Stomach (tissue), 8 donors: ENCODE measurements at regions not wholly inside any gene's neighbourhood (a gene's known extent, or its start where the extent isn't known, plus 50 kb on each side); places are given as distances from the start of the nearest gene placed in this dataset.

ENCODE experiments used
- DNase-seq, 2 donors: peaks; one replicate each; pipeline versions ENCODE4 v3.0.0 to v3.0.0-alpha.2; 2013 to 2019
- H3K27ac ChIP-seq, 5 donors: fragments of 200-600 bp in 4 of 5; sonication (generic) in 4 of 5; one replicate each; pipeline ENCODE4 v1.5.1; 2013 to 2019; ENCODE audit warnings: mild to moderate bottlenecking in 1 of 5, moderate library complexity in 1 of 5
- H3K27me3 ChIP-seq, 3 donors: fragments of 200-600 bp; sonication (generic); one replicate each; pipeline ENCODE4 v1.5.1; 2017 to 2019; ENCODE audit warnings: mixed run types in 1 of 3
- H3K36me3 ChIP-seq, 4 donors: fragments of 200-600 bp; sonication (generic); 1 replicate in 3 of 4; 2 replicates in 1 of 4; pipeline ENCODE4 v1.5.1; 2016 to 2019
- H3K4me1 ChIP-seq, 4 donors: fragments of 200-600 bp; sonication (generic); one replicate each; pipeline ENCODE4 v1.5.1; 2016 to 2019
- H3K4me3 ChIP-seq, 4 donors: fragments of 200-600 bp; sonication (generic) in 3 of 4; one replicate each; pipeline ENCODE4 v1.5.1; 2016 to 2019; ENCODE audit warnings: mild to moderate bottlenecking in 1 of 4
- H3K9me3 ChIP-seq, 4 donors: fragments of 200-600 bp; sonication (generic); one replicate each; pipeline ENCODE4 v1.5.1; 2016 to 2019
- EP300 ChIP-seq: sonication (generic); formaldehyde crosslinking; IDR thresholded peaks from one replicate; pipeline ENCODE4 v1.6.1; 2017; ENCODE audit warnings: antibody characterized with exemption
- POLR2A ChIP-seq, 4 donors: fragments of 450-650 bp; IDR thresholded peaks; one replicate each; pipeline ENCODE4 v1.6.1; 2016; ENCODE audit warnings: antibody characterized with exemption in 4 of 4, control low read depth in 2 of 4, mild to moderate bottlenecking in 1 of 4, moderate library complexity in 1 of 4
- POLR2AphosphoS5 ChIP-seq, 3 donors: sonication (generic); formaldehyde crosslinking; IDR thresholded peaks; one replicate each; pipeline ENCODE4 v1.6.1; 2016; ENCODE audit warnings: antibody characterized with exemption in 3 of 3
- WGBS, 5 donors: extraction: QIAGEN DNeasy Blood & Tissue Kit in 3 of 5; methylation state at CpG; one replicate each; pipeline versions ENCODE4 v1.1.5 to v1.1.7; 2013 to 2018; 5-methylcytosine and 5-hydroxymethylcytosine counted together
- intact Hi-C: fragments of 100-400 bp; cut with DNase I; formaldehyde crosslinking; loops from one replicate; pipeline ENCODE4 v1.15.1; 2023; ENCODE audit warnings: low total_unique reads
- TF ChIP-seq, protein P1 (sequence below), 7 experiments: fragments of 450-650 bp in 4 of 7; fragments of 200-600 bp in 3 of 7; sonication (generic) in 3 of 7; IDR thresholded peaks; one replicate each; pipeline ENCODE4 v1.5.1; 2016 to 2019; ENCODE audit warnings: antibody characterized with exemption in 7 of 7, control low read depth in 2 of 7, mild to moderate bottlenecking in 1 of 7
- donor health status: healthy with polysubstance abuse.
- donor health status: Bipolar disorder and iron deficiency.
- donor health status: healthy.

DNA sequence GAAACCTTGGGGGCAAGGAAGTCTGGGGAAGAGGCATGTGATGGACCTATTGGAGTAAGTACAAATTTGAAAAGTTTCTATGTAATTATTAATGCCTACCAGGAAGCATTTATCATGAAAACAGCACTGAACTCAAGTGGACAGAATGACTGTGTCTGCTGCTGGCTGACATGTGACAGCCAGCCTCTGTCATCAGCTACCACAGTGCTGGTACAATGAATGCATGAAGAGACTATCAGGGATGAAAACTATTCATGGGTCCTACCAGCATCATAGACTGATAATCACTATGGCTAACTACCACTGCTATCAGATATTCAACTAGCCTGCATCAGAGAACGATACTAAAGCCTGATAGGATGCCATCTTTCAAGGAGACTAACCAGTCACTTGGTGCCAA, 193.5 kb downstream of the RAP2B start:
- Histone ChIP-seq H3K36me3 (no peaks in the 10 kb centered on the region), H3K4me1 (no peaks in the 10 kb centered on the region), H3K27me3 (no peaks in the 10 kb centered on the region), H3K4me3 (no peak overlapping the region), H3K27ac (no peak overlapping the region), H3K9me3 (peaks cover 0 to 11% (median 7%) of the 10 kb centered on the region in 4 donors)
- intact Hi-C loops: no loop called here
- TF ChIP-seq, protein P1, sequence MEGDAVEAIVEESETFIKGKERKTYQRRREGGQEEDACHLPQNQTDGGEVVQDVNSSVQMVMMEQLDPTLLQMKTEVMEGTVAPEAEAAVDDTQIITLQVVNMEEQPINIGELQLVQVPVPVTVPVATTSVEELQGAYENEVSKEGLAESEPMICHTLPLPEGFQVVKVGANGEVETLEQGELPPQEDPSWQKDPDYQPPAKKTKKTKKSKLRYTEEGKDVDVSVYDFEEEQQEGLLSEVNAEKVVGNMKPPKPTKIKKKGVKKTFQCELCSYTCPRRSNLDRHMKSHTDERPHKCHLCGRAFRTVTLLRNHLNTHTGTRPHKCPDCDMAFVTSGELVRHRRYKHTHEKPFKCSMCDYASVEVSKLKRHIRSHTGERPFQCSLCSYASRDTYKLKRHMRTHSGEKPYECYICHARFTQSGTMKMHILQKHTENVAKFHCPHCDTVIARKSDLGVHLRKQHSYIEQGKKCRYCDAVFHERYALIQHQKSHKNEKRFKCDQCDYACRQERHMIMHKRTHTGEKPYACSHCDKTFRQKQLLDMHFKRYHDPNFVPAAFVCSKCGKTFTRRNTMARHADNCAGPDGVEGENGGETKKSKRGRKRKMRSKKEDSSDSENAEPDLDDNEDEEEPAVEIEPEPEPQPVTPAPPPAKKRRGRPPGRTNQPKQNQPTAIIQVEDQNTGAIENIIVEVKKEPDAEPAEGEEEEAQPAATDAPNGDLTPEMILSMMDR (IDR thresholded peaks at IDR 0.05): no peak
- TF ChIP-seq POLR2AphosphoS5 (IDR thresholded peaks at IDR 0.05) (no peak), POLR2A (IDR thresholded peaks at IDR 0.05) (no peak), EP300 (no peak)
- DNase-seq: no peak
- 71 to 94% (median 75%) methylated on average over 1 of the region's 1 CpG for WGBS, 5 donors

DNA sequence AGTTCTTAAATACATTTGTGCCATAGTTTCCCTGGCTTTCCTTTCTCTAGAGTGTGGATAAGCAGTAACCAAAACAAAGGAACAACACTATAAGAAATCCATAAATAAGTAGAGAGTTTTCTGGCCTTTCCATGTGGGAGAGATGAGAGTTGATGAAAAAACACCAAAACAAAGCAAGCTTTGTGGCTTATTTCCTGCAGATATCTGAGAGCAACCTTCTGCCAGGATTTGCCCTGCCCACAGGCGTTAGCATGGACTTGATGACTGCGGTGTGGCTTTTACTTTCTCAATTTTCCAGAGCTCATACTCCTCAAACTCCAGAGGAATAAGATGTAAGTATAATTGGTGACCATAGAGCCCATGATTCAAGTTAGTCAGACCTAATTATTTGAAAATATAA, 194.9 kb downstream of the RAP2B start:
- H3K27me3 ChIP-seq: no peaks in the 10 kb centered on the region
- DNase-seq: no peak
- H3K4me1 ChIP-seq: no peaks in the 10 kb centered on the region
- H3K9me3 ChIP-seq: peaks cover 0 to 2% (median under 1%) of the 10 kb centered on the region in 4 donors
- no peak overlapping the region for H3K4me3 ChIP-seq
- 59 to 79% (median 66%) methylated on average over 2 of the region's 2 CpGs for WGBS, 5 donors
- TF ChIP-seq POLR2AphosphoS5 (IDR thresholded peaks at IDR 0.05): no peak
- TF ChIP-seq EP300: no peak
- TF ChIP-seq, protein P1 (IDR thresholded peaks at IDR 0.05): no peak
- TF ChIP-seq POLR2A (IDR thresholded peaks at IDR 0.05): no peak
- intact Hi-C loops: no loop called here
- H3K27ac ChIP-seq: no peak overlapping the region
- no peaks in the 10 kb centered on the region for H3K36me3 ChIP-seq

DNA sequence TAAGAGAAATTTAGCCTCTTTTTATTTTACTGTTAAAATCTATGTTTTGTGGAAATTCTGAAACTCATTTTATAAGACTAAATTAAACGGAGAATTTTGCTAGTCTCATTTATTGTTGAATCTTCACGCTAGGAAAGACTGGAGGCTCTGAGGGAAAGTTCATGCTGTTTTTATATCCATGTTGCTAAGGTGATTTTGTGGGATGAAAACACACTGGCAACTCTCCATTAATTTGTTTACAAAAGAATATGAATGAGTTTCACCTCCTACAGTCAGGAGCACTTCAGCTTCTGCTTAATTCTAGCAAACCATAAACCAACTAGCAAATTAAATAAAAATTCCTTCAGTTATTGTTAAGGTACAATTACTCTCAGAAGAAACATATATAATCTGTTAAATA, 195.4 kb downstream of the RAP2B start:
- DNase-seq: no peak
- Histone ChIP-seq H3K4me1 (no peaks in the 10 kb centered on the region), H3K27me3 (no peaks in the 10 kb centered on the region), H3K27ac (no peak overlapping the region), H3K36me3 (no peaks in the 10 kb centered on the region), H3K4me3 (no peak overlapping the region), H3K9me3 (peaks cover 0 to 5% (median under 1%) of the 10 kb centered on the region in 4 donors)
- intact Hi-C loops: no loop called here
- 70 to 94% (median 83%) methylated on average over 2 of the region's 2 CpGs for WGBS, 5 donors
- TF ChIP-seq EP300: no peak
- TF ChIP-seq, protein P1 (IDR thresholded peaks at IDR 0.05): no peak

DNA sequence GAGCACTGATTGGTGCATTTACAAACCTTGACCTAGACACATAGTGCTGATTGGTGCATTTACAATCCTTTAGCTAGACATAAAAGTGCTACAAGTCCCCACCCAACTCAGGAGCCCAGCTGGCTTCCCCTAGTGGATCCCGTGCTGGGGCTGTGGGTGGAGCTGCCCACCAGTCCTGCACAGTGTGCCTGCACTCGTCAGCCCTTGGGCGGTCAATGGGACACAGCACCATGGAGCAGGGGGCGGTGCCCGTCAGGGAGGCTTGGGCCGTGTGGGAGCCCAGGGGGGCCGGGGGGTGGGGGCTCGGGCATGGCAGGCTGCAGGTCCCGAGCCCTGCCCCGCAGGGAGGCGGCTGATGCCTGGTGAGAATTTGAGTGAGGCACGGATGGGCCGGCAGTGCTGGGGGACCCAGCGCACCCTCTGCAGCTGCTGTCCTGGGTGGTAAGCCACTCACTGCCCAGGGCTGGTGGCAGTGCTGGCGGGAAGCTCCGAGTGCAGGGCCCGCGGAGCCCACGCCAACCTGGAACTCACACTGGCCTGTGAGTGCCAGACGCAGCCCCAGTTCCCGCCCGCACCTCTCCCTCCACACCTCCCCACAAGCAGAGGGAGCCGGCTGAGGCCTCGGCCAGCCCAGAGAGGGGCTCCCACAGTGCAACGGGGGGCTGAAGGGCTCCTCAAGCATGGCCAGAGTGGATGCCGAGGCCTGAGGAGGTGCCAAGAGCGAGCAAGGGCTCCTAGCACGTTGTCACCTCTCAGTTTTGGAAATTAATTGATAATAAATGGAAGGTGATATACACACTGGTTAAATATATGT, 207.7 kb downstream of the RAP2B start:
- TF ChIP-seq, protein P1 (IDR thresholded peaks at IDR 0.05): no peak
- no peak for TF ChIP-seq POLR2AphosphoS5 (IDR thresholded peaks at IDR 0.05)
- no peak for TF ChIP-seq EP300
- TF ChIP-seq POLR2A (IDR thresholded peaks at IDR 0.05): no peak
- 84 to 92% (median 90%) methylated on average over 11 to 28 of the region's 28 CpGs for WGBS, 5 donors
- no peak overlapping the region for H3K27ac ChIP-seq

More for the DNA sequence above, 207.7 kb downstream of the RAP2B start:
- Histone ChIP-seq H3K27me3 (no peaks in the 10 kb centered on the region), H3K4me1 (no peaks in the 10 kb centered on the region), H3K4me3 (no peak overlapping the region), H3K9me3 (peaks cover 0 to 19% (median 7%) of the 10 kb centered on the region in 4 donors), H3K36me3 (no peaks in the 10 kb centered on the region)
- intact Hi-C loops: no loop called here
- DNase-seq: no peak
